ENCODE measurements at regions not wholly inside any gene's neighbourhood (a gene's known extent, or its start where the extent isn't known, plus 50 kb on each side); places are given as distances from the start of the nearest gene placed in this dataset.

DNA sequence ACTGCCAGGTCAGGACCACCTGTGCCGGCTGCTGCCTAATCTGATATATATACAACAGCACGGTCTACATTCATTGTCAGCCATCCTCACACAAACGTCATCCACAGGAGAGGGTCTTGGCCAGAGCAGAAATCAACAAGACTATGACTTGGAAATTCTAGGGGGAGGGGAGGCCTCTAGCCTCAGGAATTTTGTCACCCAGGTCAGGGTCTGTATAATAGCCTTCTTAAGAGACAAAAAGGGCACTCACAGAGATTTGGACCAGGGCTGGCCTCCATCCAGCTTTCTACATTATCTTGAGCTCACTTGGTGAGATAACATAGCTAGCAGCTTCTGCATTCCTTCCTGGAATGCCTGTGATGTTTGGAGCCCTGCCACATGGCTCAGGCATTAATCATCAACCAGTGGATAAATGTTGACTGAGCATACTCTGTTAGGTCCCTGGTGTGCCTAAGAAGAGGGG lies 50.4 kb upstream of the CTIF start:
- DNase-seq = no peak

DNA sequence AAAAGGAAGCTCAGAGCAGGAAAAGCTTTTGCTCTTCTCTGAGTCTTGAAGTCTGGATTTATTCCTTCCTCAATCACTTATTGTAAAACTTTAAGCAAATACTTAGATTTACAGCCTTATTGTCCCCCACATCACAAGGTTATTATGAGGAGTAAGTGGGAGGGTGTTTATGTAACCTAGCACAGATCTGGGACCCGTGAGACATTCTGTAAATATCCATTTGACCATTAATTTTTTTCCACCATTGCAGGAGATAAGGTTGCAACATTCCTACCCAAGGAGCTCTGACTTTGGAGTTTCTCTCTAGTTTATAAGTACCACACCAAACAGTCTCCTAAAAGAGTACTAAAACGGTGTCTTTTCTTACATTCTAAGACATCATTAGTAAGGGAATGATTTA lies 52.1 kb upstream of the CTIF start:
- no peak for DNase-seq

DNA sequence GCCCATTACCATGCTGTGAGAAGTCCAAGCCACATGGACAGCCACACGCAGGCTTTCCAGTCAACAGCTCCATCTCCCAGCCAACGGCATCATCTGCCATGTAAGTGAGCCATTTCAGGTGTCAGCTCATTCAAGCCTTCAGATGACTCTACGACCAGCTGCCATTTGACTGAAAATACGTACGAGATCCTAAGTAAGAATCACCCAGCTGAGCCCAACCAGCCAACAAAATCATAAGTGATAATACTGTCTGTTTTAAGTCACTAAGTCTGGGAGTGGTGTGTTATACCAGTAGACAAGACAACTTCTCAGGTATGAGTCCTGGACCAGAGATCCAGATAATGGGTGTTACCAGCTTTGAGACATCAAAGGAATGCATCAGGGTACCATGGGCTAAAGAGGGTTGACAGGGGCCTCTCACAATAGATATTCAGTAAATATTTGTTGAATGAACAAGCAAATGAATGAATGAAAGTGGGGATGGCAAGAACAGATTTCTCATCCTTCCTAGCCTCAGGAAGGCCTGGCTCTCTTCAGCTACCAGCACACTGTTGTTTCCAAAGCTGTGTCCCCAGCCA lies 52.9 kb upstream of the CTIF start:
- no peak for DNase-seq

DNA sequence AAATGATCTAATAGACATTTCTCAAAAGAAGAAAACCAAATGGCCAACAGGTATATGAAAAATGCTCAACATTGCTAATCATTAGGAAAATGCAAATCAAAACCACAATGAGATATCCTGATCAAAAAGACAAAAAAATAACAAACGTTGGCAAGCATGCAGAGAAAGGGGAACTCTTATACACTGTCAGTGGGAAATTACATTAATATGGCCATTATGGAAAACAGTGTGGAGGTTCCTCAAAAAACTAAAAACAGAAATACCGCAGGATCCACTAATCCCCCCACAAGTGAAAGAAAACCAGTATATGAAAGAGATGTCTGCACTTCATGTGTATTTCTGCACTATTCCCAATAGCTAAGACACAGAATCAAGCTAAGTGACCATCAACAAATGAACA lies 57.7 kb upstream of the CTIF start:
- no peak for DNase-seq

DNA sequence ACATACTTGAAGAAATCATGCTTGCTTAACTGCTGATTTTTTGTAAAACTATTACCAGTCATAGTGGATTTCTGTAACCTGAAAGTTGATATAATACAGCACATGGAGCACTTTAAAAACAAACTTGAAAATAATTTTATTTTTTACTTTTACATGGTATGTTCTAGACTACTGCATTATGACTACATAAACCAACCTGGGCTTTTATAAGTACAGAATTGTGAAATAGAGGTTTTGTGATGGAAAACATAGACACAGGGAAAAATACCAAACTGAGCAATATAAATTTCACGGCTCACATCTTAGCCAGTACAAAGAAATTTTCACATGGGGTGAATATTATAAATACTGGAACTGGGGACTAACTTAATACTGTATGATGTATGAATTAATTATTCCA lies 59.3 kb upstream of the CTIF start:
- no peak for DNase-seq

DNA sequence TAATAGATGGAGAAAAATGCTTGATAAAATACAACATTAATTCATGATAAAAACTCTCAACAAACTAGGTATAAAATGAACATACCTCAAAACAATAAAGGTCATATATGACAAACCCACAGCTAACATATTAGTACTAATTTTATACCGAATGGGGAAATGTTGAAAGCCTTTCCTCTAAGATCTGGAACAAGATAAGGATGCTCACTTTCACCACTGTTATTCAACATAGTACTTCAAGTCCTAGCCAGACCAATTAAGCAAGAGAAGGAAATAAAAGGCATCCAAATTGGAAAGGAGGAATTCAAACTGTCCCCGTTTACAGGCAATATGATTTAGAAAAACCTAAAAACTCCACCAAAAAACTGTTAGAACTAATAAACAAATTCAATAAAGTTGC lies 61.5 kb upstream of the CTIF start:
- DNase-seq = no peak

DNA sequence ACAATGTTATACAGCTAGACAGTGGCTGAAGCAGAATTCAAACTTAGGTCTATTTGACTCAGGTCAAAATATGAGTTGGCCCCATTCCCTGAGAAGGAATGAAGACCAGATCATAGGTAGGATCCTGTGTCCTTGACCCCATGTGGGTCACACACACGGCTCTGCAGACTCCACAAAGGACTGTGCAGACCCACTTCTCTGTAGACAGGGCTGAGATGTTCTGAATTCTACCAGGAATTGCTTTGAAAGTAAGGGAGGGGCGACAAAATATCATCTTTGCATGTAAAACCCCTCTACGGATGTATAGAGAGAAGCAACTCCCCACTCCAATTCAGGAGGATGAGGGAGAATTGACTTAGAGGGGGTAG lies 62.3 kb upstream of the CTIF start:
- no peak for DNase-seq

DNA sequence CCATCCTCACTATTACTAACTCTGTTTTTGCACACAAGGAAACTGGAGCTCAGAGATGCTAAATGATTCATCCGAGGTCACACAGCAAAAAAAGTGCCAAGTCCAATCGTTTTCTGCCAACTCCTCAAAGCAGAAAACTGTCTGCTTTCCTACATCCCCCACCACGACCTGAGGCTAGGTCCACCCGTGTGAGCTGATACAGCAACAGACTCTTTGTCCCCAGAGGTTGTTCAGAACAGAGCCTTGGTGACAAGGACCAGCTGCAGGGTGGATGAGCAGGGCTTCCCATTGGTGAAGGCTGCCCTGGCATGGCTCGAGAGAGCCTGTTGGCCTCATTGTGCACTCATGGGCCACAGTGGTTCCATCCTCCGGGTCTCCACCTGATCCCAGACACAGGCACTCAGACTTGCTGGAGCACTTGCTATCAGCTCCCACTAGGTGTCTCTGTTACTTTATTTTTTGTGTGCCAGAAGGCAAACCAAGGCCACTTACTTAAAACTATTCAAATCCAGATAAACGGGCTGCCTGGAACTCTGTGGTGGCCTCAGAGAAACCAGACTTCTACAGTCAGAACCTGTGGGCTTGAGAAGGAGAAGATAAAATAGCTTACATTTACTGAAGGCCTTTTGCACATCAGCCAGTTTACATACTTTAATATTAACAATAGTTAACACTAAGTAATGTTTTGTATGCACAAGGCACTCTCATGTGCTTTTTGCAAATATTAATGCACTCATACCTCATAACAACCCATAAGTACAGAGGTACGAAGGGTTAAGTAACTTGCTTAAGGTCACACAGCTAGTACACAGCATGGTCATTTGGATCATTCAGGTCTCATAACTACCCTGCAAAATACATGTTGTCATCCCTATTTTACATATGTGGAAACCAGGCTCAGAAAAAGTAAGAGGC lies 62.9 kb upstream of the CTIF start:
- DNase-seq = peak; percentile 59

DNA sequence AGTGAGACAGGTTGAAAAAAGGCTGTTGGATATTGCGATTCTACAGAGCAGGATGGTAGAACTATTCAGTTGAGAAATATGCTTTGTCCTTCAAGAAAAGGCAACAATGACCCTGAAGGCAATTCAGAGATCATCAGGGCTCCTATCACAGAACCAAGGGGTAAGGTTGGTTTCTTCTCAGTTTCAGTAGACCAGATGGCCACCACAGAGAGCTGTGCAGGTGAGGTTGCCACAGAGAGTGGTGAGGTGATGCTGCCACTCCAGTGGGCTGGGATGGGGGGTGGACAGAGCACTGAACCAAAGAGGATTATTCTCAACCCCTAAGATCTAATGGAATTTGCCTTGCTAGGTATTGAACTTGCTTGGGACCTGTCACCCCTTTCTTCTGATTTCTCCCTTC lies 64.6 kb upstream of the ZBTB7C start:
- DNase-seq = no peak

DNA sequence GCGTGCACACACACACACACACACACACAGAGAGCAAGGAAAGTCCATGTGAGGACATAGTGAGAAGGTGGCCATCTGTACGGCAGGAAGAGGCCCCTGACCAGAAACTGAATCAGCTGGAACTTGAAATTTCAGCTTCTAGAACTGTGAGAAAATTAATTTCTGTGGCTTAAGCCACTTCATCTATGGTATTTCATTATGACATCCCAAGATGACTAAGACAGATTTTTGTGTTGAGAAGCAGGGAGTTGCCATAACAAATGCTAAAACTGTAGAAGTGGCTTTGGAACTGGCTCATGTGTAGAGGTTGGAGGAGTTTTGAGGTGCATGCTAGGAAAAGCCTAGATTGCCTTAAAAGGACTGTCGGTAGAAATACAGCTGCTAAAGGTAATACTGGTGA lies 63.4 kb upstream of the ZBTB7C start:
- no peak for DNase-seq

DNA sequence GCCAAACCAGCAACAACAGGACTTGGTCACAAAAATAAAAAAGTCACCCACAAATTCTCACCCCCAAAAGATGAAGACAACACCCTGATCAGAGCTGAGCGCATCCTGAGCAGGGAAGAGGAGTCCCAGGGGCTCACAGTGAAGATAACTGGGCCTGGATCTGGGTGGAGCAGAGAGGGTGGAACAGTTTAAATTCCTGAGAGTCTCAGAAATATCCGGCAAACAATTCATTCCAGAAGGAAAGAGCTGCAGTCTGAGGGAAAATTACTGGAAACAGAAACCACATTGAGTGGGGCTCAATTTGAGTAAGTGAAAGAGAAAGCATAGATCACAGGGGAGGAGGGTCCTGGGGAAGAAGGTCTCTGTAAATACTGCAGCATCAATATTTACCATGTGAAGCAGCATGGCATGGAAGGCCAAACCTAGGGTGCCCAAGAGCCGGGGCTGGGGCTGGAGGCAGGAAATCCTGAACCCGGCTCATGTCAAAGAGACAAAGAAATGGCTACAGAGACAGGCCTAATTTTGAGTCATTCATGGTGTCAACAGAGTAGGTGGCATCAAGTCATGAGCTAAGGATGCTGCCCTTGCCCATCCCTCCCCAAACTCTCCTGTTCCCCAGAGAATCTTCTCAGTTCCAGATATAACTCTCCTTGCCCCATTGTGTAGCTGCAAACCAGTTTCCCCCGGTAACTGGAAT lies 61.4 kb upstream of the ZBTB7C start:
- no peak for DNase-seq

DNA sequence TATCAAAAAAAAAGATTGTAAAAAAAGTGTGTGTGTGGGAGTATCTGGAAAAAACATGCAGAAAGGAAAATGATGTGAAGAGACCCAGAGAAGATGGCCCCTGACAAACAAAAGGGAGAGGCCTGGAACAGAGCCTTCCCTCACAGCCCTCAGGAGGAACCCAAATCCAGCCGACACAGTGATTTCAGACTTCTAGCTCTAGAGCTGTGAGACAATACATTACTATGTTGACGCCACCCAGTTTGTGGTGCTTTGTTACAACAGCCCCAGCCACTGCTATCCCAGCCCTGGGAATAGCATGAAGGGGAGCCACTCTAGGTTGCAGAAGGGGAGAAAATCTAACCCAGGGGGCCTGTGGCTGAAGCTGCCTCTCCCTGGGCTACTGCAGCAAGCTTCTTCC lies 59.0 kb upstream of the ZBTB7C start:
- no peak for DNase-seq

DNA sequence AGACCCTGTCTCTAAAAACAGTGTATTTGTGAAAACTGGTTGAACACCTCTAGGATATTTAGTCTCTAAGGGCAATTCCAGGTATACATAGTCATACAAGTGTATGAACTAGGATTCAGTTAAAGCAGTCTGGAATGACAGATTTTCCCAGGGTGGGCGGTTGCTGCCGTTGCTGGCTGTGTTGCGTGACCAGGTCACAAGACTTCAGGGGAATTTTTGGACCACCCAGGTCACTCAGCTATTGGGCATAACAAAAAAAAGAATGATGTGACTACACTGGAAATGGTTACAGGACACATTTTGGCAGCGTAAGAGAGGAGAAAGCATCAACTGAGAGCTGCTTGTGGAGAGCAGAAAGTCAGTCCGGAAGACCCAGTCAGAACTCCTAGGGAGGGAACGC lies 58.0 kb upstream of the ZBTB7C start:
- DNase-seq = no peak

DNA sequence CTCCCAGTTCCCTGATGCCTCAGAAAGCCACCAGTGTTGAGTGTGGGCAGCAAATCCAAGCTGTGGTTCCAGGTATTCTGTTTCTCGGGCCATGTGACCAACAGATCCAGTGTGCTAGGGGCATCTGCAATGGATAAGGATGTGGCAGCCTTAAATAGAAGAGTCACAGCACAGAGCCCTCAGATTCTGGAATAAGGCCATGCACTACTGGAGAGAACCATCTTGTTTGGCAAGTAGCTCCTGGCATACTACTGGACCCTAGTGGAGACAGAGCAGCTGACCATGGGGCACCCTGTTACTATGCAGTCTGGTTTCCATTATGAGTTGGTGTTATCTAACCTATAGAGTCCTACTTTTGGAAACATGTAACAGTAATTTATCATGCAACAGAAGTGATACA lies 53.3 kb upstream of the ZBTB7C start:
- DNase-seq = no peak

DNA sequence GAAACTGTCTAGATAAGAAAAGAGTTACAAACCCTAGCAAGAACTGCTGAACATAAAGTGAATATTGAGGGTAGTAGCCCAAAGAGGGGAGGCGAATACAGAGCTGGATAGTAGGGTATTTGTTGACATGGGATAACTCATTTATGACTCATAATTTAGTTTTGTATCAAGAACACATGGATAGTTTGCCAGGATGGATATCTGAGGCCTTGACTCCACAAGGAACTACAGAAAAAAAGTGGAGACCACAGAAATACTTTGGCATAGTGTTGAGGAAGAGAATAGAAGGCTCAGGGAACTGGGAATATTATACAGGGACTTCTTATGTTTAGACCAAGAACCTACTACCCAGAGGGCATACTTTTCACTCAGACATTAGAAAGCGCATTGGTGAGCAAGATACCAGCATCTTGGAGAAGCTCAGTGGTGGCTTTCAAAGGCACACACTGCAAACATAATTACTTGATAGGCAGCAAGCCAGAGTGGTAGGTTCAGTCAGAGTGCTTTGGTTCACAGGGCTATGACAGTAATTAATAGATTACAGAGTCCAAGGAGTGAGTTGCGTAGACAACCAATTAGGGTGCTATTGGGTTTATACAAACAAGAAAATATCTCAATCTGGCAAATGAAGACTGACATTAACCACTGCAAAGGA lies 51.9 kb upstream of the ZBTB7C start:
- DNase-seq = no peak

DNA sequence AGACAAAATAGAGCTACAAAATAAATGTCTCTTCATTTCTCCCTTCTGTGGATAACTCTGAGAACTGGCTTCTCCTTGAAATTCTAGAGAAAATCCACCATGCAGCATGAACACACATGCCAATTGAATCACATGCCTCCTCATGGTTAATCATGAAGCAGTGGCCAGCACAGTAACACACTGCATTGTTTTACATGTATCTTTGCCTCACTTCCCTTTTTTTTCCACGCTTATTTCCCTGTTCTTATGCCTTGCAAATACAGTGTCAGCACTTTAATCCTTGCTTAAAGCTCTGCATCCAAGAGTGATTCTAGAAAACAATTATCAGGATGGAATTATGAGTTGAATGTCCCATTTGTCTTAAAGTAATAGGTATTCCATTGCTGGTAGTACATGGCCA lies 50.3 kb upstream of the ZBTB7C start:
- DNase-seq = no peak

DNA sequence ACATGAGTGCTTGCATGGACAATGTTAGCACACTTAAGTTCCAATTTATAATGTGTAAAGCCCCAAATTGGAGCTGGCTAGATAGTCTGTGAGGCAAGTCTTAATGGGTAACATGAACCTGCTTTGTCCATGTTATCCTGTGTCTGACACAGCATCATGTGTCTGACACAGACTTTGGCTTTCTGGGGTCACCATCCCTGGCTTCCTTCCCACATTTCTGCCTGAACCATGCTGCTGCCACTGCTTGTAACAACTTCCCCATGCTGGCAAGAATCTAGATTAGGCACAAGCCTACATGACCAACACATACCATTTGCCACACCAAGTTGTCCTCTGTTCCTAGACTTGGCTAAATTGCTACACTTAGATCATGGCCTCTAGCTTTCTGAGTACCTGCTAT lies 49.8 kb upstream of the ZBTB7C start:
- DNase-seq = no peak

Measured in NCI-H1105 (cell line).